ENCODE measurements at regions not wholly inside any gene's neighbourhood (a gene's known extent, or its start where the extent isn't known, plus 50 kb on each side); places are given as distances from the start of the nearest gene placed in this dataset.

DNA sequence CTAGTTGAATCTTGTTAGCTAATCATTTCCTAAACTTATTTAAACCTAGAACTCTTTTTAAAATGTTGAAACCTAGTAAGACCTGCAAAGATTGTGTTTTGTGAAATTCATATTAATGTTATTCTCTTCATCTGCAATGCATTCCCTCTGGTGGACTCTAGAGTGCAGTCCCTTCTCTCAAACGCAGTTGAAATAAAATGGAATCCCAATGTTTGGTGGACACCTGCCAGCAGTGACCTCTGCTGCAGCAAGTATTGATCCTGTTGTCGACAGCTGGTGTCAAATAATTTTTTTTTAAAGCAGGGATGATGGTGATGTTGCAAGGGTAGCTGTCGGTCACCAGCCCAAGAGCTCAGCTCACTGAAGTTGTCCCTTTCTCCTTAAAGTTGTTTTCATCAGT is 492.0 kb downstream of the ZIC3 start:
- TF ChIP-seq, protein P1, sequence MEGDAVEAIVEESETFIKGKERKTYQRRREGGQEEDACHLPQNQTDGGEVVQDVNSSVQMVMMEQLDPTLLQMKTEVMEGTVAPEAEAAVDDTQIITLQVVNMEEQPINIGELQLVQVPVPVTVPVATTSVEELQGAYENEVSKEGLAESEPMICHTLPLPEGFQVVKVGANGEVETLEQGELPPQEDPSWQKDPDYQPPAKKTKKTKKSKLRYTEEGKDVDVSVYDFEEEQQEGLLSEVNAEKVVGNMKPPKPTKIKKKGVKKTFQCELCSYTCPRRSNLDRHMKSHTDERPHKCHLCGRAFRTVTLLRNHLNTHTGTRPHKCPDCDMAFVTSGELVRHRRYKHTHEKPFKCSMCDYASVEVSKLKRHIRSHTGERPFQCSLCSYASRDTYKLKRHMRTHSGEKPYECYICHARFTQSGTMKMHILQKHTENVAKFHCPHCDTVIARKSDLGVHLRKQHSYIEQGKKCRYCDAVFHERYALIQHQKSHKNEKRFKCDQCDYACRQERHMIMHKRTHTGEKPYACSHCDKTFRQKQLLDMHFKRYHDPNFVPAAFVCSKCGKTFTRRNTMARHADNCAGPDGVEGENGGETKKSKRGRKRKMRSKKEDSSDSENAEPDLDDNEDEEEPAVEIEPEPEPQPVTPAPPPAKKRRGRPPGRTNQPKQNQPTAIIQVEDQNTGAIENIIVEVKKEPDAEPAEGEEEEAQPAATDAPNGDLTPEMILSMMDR (IDR thresholded peaks at IDR 0.05), result no peak
- TF ChIP-seq EP300 (IDR thresholded peaks at IDR 0.05), result no peak
